HG03442 (cell line): ENCODE measurements at regions not wholly inside any gene's neighbourhood (a gene's known extent, or its start where the extent isn't known, plus 50 kb on each side); places are given as distances from the start of the nearest gene placed in this dataset.
"Not testable (repeated sequence)": the region's sequence is repeated elsewhere in the genome, so short reads cannot be mapped to it uniquely, and the experiment has no call there.

Experiments
- ATAC-seq: cut with Tn5 transposase; IDR thresholded peaks from one replicate; pipeline ENCODE4 v1.9.1; 2021; ENCODE audit warnings: mild to moderate bottlenecking, moderate library complexity; ENCODE audit not compliant: unreplicated experiment

GRCh38 chr10:50997461-50997860, 76.8 kb upstream of the PRKG1 start:
- no peak for ATAC-seq

GRCh38 chr10:50999163-50999562, 75.1 kb upstream of the PRKG1 start:
- ATAC-seq, result no peak

- ATAC-seq, result no peak
These were observed 74.1 kb upstream of the PRKG1 start for GRCh38 chr10:51000164-51000563.

- ATAC-seq, result no peak
These were observed 73.3 kb upstream of the PRKG1 start for GRCh38 chr10:51000976-51001375.

- ATAC-seq, result peak; percentile 70
These were observed 72.7 kb upstream of the PRKG1 start for GRCh38 chr10:51001587-51001986.

- ATAC-seq, result no peak
These were observed 71.8 kb upstream of the PRKG1 start for GRCh38 chr10:51002469-51002868.

GRCh38 chr10:51004776-51005175, 69.5 kb upstream of the PRKG1 start:
- no peak for ATAC-seq

GRCh38 chr10:51005551-51005950, 68.7 kb upstream of the PRKG1 start:
- ATAC-seq, result no peak

GRCh38 chr10:51006686-51007085, 67.6 kb upstream of the PRKG1 start:
- no peak for ATAC-seq

- ATAC-seq, result no peak
These were observed 66.5 kb upstream of the PRKG1 start for GRCh38 chr10:51007781-51008180.

GRCh38 chr10:51008346-51008745, 65.9 kb upstream of the PRKG1 start:
- ATAC-seq, result no peak

GRCh38 chr10:51010977-51011376, 63.3 kb upstream of the PRKG1 start:
- ATAC-seq, result peak; percentile 54

GRCh38 chr10:51012073-51012472, 62.2 kb upstream of the PRKG1 start:
- ATAC-seq, result no peak

- no peak for ATAC-seq
These were observed 59.5 kb upstream of the PRKG1 start for GRCh38 chr10:51014680-51015389.

- not testable (repeated sequence) for ATAC-seq
These were observed 58.9 kb upstream of the PRKG1 start for GRCh38 chr10:51015390-51015754.

GRCh38 chr10:51020200-51020599, 54.1 kb upstream of the PRKG1 start:
- ATAC-seq, result no peak

GRCh38 chr10:51022933-51023585, 51.2 kb upstream of the PRKG1 start:
- ATAC-seq, result no peak

GRCh38 chr10:51023636-51024035, 50.7 kb upstream of the PRKG1 start:
- no peak for ATAC-seq
